Kidney (tissue), 13 donors: ENCODE measurements at regions not wholly inside any gene's neighbourhood (a gene's known extent, or its start where the extent isn't known, plus 50 kb on each side); places are given as distances from the start of the nearest gene placed in this dataset.

Experiments used
- DNase-seq, 5 donors: peaks; one replicate each; pipeline ENCODE4 v3.0.0-alpha.2; 2013 to 2020
- FAIRE-seq: peaks from 2 replicates; lab custom pipeline; 2012; peaks lifted over from hg19 to GRCh38; lab: Jason Lieb, UNC
- H3K27ac ChIP-seq, 2 donors: one replicate each; pipeline ENCODE4 v1.7.0; 2013; ENCODE audit warnings: low read depth in 2 of 2, low read length in 2 of 2, inconsistent platforms in 1 of 2
- H3K27me3 ChIP-seq: one replicate; pipeline ENCODE4 v1.7.1; 2013; ENCODE audit warnings: low read length, inconsistent platforms; ENCODE audit not compliant: control insufficient read depth, insufficient read depth
- H3K36me3 ChIP-seq, 3 donors: one replicate each; pipeline versions ENCODE4 v1.7.0 to v1.7.1; 2013; ENCODE audit warnings: low read length in 3 of 3, control low read depth in 1 of 3, inconsistent platforms in 1 of 3; ENCODE audit not compliant: insufficient read depth in 3 of 3, control insufficient read depth in 2 of 3
- H3K4me1 ChIP-seq, 3 donors: one replicate each; pipeline versions ENCODE4 v1.7.0 to v1.7.1; 2013; ENCODE audit warnings: low read length in 3 of 3, inconsistent platforms in 1 of 3, low read depth in 1 of 3; ENCODE audit not compliant: control insufficient read depth in 2 of 3, insufficient read depth in 2 of 3
- H3K4me3 ChIP-seq, 3 donors: one replicate each; pipeline versions ENCODE4 v1.7.0 to v1.8.1; 2013; ENCODE audit warnings: low read length in 3 of 3, control low read depth in 1 of 3, inconsistent platforms in 1 of 3
- H3K9ac ChIP-seq, 3 donors: one replicate each; pipeline versions ENCODE4 v1.7.0 to v1.7.1; 2013; ENCODE audit warnings: low read length in 3 of 3, control low read depth in 1 of 3, inconsistent platforms in 1 of 3
- H3K9me3 ChIP-seq, 3 donors: one replicate each; pipeline versions ENCODE4 v1.7.0 to v1.7.1; 2013; ENCODE audit warnings: low read length in 3 of 3, control low read depth in 1 of 3, inconsistent platforms in 1 of 3; ENCODE audit not compliant: control insufficient read depth in 2 of 3, insufficient read depth in 1 of 3
- CTCF ChIP-seq: IDR thresholded peaks from 3 replicates; pipeline ENCODE4 v1.5.1; 2012; ENCODE audit warnings: mild to moderate bottlenecking, moderate library complexity, borderline replicate concordance; ENCODE audit not compliant: insufficient read depth; ENCODE audit errors: extremely low read depth
- intact Hi-C: fragments of 100-400 bp; cut with DNase I; formaldehyde crosslinking; loops from one replicate; pipeline ENCODE4 v1.11.1; 2022
- donor health status: control.
- donor health status: control.
- donor health status: control.
- donor health status: control.
- donor health status: control.
- donor health status: DM: yes; HTN: yes; CAD: no.
- donor health status: Normal renal cell carcinoma (clear cell type).

GRCh38 chr18:25005541-25006403, 346.2 kb downstream of the ZNF521 start:
- DNase-seq (no peak), FAIRE-seq (no peak)
- Histone ChIP-seq H3K4me1 (no peaks in the 10 kb centered on the region), H3K27ac (no peak overlapping the region), H3K9me3 (no peaks in the 10 kb centered on the region), H3K27me3 (no peaks in the 10 kb centered on the region), H3K36me3 (no peaks in the 10 kb centered on the region), H3K4me3 (no peak overlapping the region), H3K9ac (no peak overlapping the region)
- intact Hi-C loops: no loop called here
- no peak for TF ChIP-seq CTCF

- no peak overlapping the region for H3K4me3 ChIP-seq
- no peak overlapping the region for H3K9ac ChIP-seq
- FAIRE-seq: no peak
- no peaks in the 10 kb centered on the region for H3K4me1 ChIP-seq
- H3K9me3 ChIP-seq: no peaks in the 10 kb centered on the region
- intact Hi-C loops: no loop called here
- DNase-seq: no peak
- no peaks in the 10 kb centered on the region for H3K36me3 ChIP-seq
- no peaks in the 10 kb centered on the region for H3K27me3 ChIP-seq
- no peak for TF ChIP-seq CTCF
- no peak overlapping the region for H3K27ac ChIP-seq
These were observed 341.2 kb downstream of the ZNF521 start for GRCh38 chr18:25010623-25011374.
